GM23338 (cell line): ENCODE measurements at regions not wholly inside any gene's neighbourhood (a gene's known extent, or its start where the extent isn't known, plus 50 kb on each side); places are given as distances from the start of the nearest gene placed in this dataset.

Experiments
- ATAC-seq: fragments of 200-7000 bp; cut with Tn5 transposase; 3 replicates; pipeline ENCODE4 v1.9.1; 2020
- DNase-seq: peaks from one replicate; pipeline ENCODE4 v3.0.0-alpha.2; 2015; ENCODE audit warnings: low spot score
- H2AFZ ChIP-seq: fragments of 200-600 bp; sonication (generic); 2 replicates; pipeline ENCODE4 v1.8.0; 2016; ENCODE audit warnings: antibody characterized with exemption, mild to moderate bottlenecking, moderate library complexity
- H3F3A ChIP-seq: fragments of 200-600 bp; sonication (generic); replicated peaks from 2 replicates; pipeline ENCODE4 v1.8.0; 2017; ENCODE audit warnings: antibody characterized with exemption, mixed run types, low read depth
- H3K27ac ChIP-seq: fragments of 200-600 bp; sonication (generic); 2 replicates; pipeline ENCODE4 v1.6.1; 2016; ENCODE audit warnings: low read depth
- H3K27me3 ChIP-seq: fragments of 200-600 bp; sonication (generic); 2 replicates; pipeline ENCODE4 v1.8.0; 2016; ENCODE audit warnings: mild to moderate bottlenecking, mixed run types, moderate library complexity; ENCODE audit not compliant: insufficient read depth
- H3K36me3 ChIP-seq: fragments of 200-600 bp; sonication (generic); 2 replicates; pipeline ENCODE4 v1.8.0; 2016; ENCODE audit warnings: mild to moderate bottlenecking; ENCODE audit not compliant: insufficient read depth
- H3K4me1 ChIP-seq: fragments of 200-600 bp; sonication (generic); 2 replicates; pipeline ENCODE4 v1.8.0; 2016; ENCODE audit warnings: mild to moderate bottlenecking, moderate library complexity; ENCODE audit not compliant: insufficient read depth
- H3K4me2 ChIP-seq: fragments of 200-600 bp; sonication (generic); 2 replicates; pipeline ENCODE4 v1.7.1; 2017; ENCODE audit warnings: mixed run types
- H3K4me3 ChIP-seq: fragments of 200-600 bp; sonication (generic); 2 replicates; pipeline ENCODE4 v1.6.1; 2016; ENCODE audit warnings: mixed run types
- H3K79me2 ChIP-seq: fragments of 200-600 bp; sonication (generic); replicated peaks from 2 replicates; pipeline ENCODE4 v1.8.0; 2017; ENCODE audit warnings: mild to moderate bottlenecking; ENCODE audit not compliant: insufficient read depth
- H3K9me2 ChIP-seq: fragments of 200-600 bp; sonication (generic); 2 replicates; pipeline ENCODE4 v1.8.0; 2017; ENCODE audit not compliant: insufficient read depth
- H4K20me1 ChIP-seq: fragments of 200-600 bp; sonication (generic); replicated peaks from 2 replicates; pipeline ENCODE4 v1.8.0; 2017; ENCODE audit warnings: mild to moderate bottlenecking; ENCODE audit not compliant: insufficient read depth
- H3K27ac Mint-ChIP-seq: 2 replicates; pipeline ENCODE4 v1.8.0; 2020; ENCODE audit warnings: inconsistent platforms, mild to moderate bottlenecking, moderate library complexity, mixed read lengths
- H3K27me3 Mint-ChIP-seq: 3 replicates; pipeline ENCODE4 v1.8.0; 2022; ENCODE audit warnings: low read depth, mild to moderate bottlenecking, moderate library complexity, mixed read lengths, inconsistent platforms; ENCODE audit not compliant: insufficient read depth, poor library complexity
- H3K36me3 Mint-ChIP-seq: 3 replicates; pipeline ENCODE4 v1.8.0; 2021; ENCODE audit warnings: low read depth, mild to moderate bottlenecking, inconsistent platforms, moderate library complexity, mixed read lengths
- H3K4me1 Mint-ChIP-seq: 3 replicates; pipeline ENCODE4 v1.8.0; 2020; ENCODE audit warnings: mild to moderate bottlenecking, inconsistent platforms, mixed read lengths
- H3K4me3 Mint-ChIP-seq: 3 replicates; pipeline ENCODE4 v1.8.0; 2021; ENCODE audit warnings: moderate library complexity, mild to moderate bottlenecking, inconsistent platforms, mixed read lengths
- H3K9me3 Mint-ChIP-seq: 3 replicates; pipeline ENCODE4 v1.8.0; 2020; ENCODE audit warnings: moderate library complexity, mild to moderate bottlenecking, inconsistent platforms, mixed read lengths
- EZH2 ChIP-seq: fragments of 200-600 bp; sonication (generic); IDR thresholded peaks from one replicate; pipeline ENCODE4 v1.8.0; 2017; ENCODE audit warnings: antibody characterized with exemption, mild to moderate bottlenecking, low read depth; ENCODE audit not compliant: unreplicated experiment
- JUNB ChIP-seq: IDR thresholded peaks from one replicate; pipeline ENCODE4 v1.6.1; 2016; ENCODE audit warnings: antibody characterized with exemption; ENCODE audit not compliant: unreplicated experiment
- POLR2AphosphoS5 ChIP-seq: IDR thresholded peaks from 2 replicates; pipeline ENCODE4 v1.6.1; 2016; ENCODE audit warnings: antibody characterized with exemption, low read depth
- STAT1 ChIP-seq: IDR thresholded peaks from one replicate; pipeline ENCODE4 v1.6.1; 2016; ENCODE audit warnings: antibody characterized with exemption; ENCODE audit not compliant: unreplicated experiment
- ZNF462 ChIP-seq: fragments of 250-450 bp; sonication (Bioruptor Pico); IDR thresholded peaks from 2 replicates; pipeline ENCODE4 v1.5.0; 2020; ENCODE audit warnings: mild to moderate bottlenecking, moderate library complexity
- TF ChIP-seq, protein P1 (sequence below), 2 experiments: fragments of 200-600 bp in 1 of 2; sonication (generic) in 1 of 2; conservative IDR thresholded peaks; 2 replicates each; pipeline versions ENCODE4 v1.5.1 to v1.6.1; 2016 to 2017; ENCODE audit warnings: antibody characterized with exemption in 2 of 2, low read depth in 2 of 2, mild to moderate bottlenecking in 2 of 2, moderate library complexity in 1 of 2

- TF ChIP-seq, protein P1, sequence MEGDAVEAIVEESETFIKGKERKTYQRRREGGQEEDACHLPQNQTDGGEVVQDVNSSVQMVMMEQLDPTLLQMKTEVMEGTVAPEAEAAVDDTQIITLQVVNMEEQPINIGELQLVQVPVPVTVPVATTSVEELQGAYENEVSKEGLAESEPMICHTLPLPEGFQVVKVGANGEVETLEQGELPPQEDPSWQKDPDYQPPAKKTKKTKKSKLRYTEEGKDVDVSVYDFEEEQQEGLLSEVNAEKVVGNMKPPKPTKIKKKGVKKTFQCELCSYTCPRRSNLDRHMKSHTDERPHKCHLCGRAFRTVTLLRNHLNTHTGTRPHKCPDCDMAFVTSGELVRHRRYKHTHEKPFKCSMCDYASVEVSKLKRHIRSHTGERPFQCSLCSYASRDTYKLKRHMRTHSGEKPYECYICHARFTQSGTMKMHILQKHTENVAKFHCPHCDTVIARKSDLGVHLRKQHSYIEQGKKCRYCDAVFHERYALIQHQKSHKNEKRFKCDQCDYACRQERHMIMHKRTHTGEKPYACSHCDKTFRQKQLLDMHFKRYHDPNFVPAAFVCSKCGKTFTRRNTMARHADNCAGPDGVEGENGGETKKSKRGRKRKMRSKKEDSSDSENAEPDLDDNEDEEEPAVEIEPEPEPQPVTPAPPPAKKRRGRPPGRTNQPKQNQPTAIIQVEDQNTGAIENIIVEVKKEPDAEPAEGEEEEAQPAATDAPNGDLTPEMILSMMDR (conservative IDR thresholded peaks at IDR 0.05; ENCODE audit: low read depth in 2 of 2), result no peak
- TF ChIP-seq ZNF462 (CRISPR knock-in tag) (no peak), EZH2 (no peak), STAT1 (no peak), POLR2AphosphoS5 (no peak), JUNB (no peak)
Observed at GRCh38 chr7:42573881-42574672, 337.1 kb upstream of the GLI3 start (continued).

- H3K4me2 ChIP-seq, result no peak overlapping the region
- H3K36me3 ChIP-seq, result no peaks in the 10 kb centered on the region
- H3K27me3 Mint-ChIP-seq, result no peaks in the 10 kb centered on the region
- peaks cover 10% of the 10 kb centered on the region for H3K36me3 Mint-ChIP-seq
- H3K9me3 Mint-ChIP-seq, result peaks cover 15% of the 10 kb centered on the region
- no peaks in the 10 kb centered on the region for H3K79me2 ChIP-seq
- H3K4me3 ChIP-seq, result no peak overlapping the region
- no peak overlapping the region for H3K27ac ChIP-seq
- H4K20me1 ChIP-seq, result no peaks in the 10 kb centered on the region
- ATAC-seq (no peak), DNase-seq (no peak)
- H3K27ac Mint-ChIP-seq, result no peak overlapping the region
- no peaks in the 10 kb centered on the region for H3F3A ChIP-seq
- peaks cover 3% of the 10 kb centered on the region; the same call in 1 of the 3 replicates for H3K4me1 Mint-ChIP-seq
- H3K4me3 Mint-ChIP-seq, result no peak overlapping the region
- H3K27me3 ChIP-seq, result no peaks in the 10 kb centered on the region
- no peaks in the 10 kb centered on the region for H3K9me2 ChIP-seq
- H3K4me1 ChIP-seq, result no peaks in the 10 kb centered on the region
- no peak overlapping the region for H2AFZ ChIP-seq
- no peak for TF ChIP-seq ZNF462 (CRISPR knock-in tag)
Observed at GRCh38 chr7:42572561-42572960, 335.6 kb upstream of the GLI3 start.
